ENCODE measurements at regions not wholly inside any gene's neighbourhood (a gene's known extent, or its start where the extent isn't known, plus 50 kb on each side); places are given as distances from the start of the nearest gene placed in this dataset.
"Not testable (repeated sequence)": the region's sequence is repeated elsewhere in the genome, so short reads cannot be mapped to it uniquely, and the experiment has no call there.

DNA sequence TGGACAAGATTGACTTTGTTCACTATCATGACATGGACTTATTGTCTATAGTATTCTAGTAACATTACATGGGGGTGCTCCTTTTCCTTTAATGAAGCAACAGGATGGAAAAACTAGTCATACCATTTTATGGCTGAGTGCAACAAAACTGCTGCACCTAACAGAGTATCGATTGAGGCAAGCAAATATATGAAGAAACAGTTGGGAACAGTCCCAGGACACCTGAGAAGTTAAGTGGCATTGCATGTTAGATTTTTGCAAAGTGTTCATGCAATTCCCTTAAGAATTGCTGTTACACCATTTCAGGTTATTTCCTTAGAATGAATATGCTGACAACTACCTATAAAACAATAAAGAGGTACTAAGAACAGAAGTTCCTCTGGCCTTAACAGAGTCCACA lies 541.5 kb upstream of the ANO3 start:
- no peak for TF ChIP-seq CTCF (IDR thresholded peaks at IDR 0.05; ENCODE audit: low read depth, low read length, missing control alignments)
- H3K4me3 ChIP-seq (ENCODE audit: low read depth, low read length), result no peak overlapping the region
- in situ Hi-C loops (cut with HindIII; ENCODE audit: low sequenced_read_pairs), result no loop called here
- DNase-seq (ENCODE audit: low read depth), result no peak

- in situ Hi-C loops (cut with HindIII; ENCODE audit: low sequenced_read_pairs), result no loop called here
- no peak for DNase-seq (ENCODE audit: low read depth)
- TF ChIP-seq CTCF (IDR thresholded peaks at IDR 0.05; ENCODE audit: low read depth, low read length, missing control alignments), result no peak
- no peak overlapping the region for H3K4me3 ChIP-seq (ENCODE audit: low read depth, low read length)
Observed at GRCh38 chr11:25793637-25794036, 538.3 kb upstream of the ANO3 start.

DNA sequence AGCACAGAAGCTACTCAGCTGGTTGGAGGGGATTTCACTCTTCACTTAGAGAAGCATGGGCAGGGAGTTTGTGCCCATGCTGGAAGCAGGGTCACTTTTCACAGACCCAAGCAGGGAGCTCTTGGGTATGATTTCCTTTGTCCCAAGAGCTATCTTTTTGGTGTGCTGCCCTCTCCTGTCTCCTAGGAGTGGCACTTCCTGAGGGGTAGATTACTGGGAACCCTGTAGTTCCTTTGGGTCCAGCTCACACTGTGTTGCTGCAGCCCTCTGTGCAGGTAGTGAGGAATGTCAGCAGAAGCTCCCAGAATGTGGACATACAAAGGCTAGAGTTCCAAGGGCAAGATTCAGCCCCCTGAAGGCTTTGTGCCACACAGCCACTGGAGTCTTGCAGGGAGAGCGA lies 537.1 kb upstream of the ANO3 start:
- in situ Hi-C loops (cut with HindIII; ENCODE audit: low sequenced_read_pairs), result no loop called here
- no peak for DNase-seq (ENCODE audit: low read depth)
- no peak for TF ChIP-seq CTCF (IDR thresholded peaks at IDR 0.05; ENCODE audit: low read depth, low read length, missing control alignments)
- H3K4me3 ChIP-seq (ENCODE audit: low read depth, low read length), result no peak overlapping the region

GRCh38 chr11:25816411-25816810 lies 515.5 kb upstream of the ANO3 start:
- H3K4me3 ChIP-seq (ENCODE audit: low read depth, low read length), result no peak overlapping the region
- in situ Hi-C loops (cut with HindIII; ENCODE audit: low sequenced_read_pairs), result no loop called here
- no peak for DNase-seq (ENCODE audit: low read depth)
- no peak for TF ChIP-seq CTCF (IDR thresholded peaks at IDR 0.05; ENCODE audit: low read depth, low read length, missing control alignments)

GRCh38 chr11:25824688-25825087 lies 507.2 kb upstream of the ANO3 start:
- in situ Hi-C loops (cut with HindIII; ENCODE audit: low sequenced_read_pairs), result no loop called here
- H3K4me3 ChIP-seq (ENCODE audit: low read depth, low read length), result no peak overlapping the region
- TF ChIP-seq CTCF (IDR thresholded peaks at IDR 0.05; ENCODE audit: low read depth, low read length, missing control alignments), result no peak
- DNase-seq (ENCODE audit: low read depth), result no peak

- in situ Hi-C loops (cut with HindIII; ENCODE audit: low sequenced_read_pairs); DNase-seq (ENCODE audit: low read depth); H3K4me3 ChIP-seq (ENCODE audit: low read depth, low read length): not testable (repeated sequence)
Observed at GRCh38 chr11:25831485-25831884, 500.4 kb upstream of the ANO3 start.

DNA sequence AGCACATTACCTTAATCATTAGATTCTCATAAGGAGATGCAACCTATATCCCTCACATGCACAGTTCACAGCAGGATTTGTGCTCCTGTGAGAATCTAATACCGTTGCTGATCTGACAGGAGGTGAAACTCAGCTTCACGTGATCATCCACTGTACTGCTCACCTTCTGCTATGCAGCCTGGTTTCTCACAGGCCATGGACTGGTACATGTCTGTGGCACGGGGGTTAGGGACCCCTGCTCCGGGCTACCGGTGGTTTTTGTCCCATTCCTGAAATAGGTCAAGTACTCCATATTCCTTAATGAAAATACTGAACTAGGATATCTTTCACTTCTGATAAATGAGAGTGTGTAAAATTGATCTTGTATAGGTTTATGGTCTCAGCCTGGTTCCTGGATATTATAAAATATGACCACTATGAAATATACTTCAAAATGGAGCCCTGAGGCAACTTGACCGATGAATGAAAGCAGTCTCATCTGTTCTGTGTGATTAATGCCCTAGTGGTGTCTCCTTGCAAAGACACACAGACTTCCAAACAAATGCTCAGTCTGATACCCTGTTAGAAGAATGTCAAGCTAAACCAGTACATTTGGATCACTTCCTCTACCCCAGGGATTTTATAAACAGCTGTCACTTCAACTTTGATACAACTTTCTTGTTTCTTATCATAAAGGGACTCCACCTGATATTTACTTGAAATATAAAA lies 492.9 kb upstream of the ANO3 start:
- no peak for DNase-seq (ENCODE audit: low read depth)
- in situ Hi-C loops (cut with HindIII; ENCODE audit: low sequenced_read_pairs), result no loop called here
- no peak overlapping the region for H3K4me3 ChIP-seq (ENCODE audit: low read depth, low read length)
- TF ChIP-seq CTCF (IDR thresholded peaks at IDR 0.05; ENCODE audit: low read depth, low read length, missing control alignments), result no peak
